ENCODE measurements at regions not wholly inside any gene's neighbourhood (a gene's known extent, or its start where the extent isn't known, plus 50 kb on each side); places are given as distances from the start of the nearest gene placed in this dataset.
A peak's percentile ranks its signal among the peaks of the same experiment; 100 is the strongest.

DNA sequence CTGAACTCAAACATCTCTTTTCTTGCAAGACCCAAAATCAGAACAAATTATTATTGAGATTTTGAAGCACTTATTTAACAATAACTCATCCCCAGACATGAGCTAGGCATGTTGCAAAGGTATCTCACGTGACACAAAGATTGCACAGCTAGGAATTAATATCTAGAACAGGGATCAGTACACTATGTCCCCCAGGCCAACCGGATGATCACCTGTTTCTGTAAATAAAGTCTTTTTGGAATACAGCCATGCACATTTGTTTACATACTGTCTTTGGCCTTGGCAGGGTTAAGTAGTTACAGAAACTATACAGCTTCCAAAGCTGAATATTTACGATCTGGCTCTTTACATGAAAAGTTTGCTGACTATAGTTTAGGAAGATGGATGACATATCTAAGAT is 287.7 kb downstream of the ACTL7B start:
- Histone ChIP-seq H3K36me3 (ENCODE audit: control insufficient read depth in 4 of 4, insufficient read depth in 4 of 4, low read length in 4 of 4) (no peaks in the 10 kb centered on the region), H3K4me1 (ENCODE audit: control insufficient read depth in 5 of 5, insufficient read depth in 5 of 5, low read length in 5 of 5) (peaks cover 0 to 6% (median 0%) of the 10 kb centered on the region in 5 donors), H3K27me3 (ENCODE audit: control insufficient read depth in 3 of 3, insufficient read depth in 3 of 3, low read length in 2 of 3) (no peaks in the 10 kb centered on the region), H3K9me3 (ENCODE audit: control insufficient read depth in 4 of 4, insufficient read depth in 3 of 4, low read length in 3 of 4) (no peaks in the 10 kb centered on the region), H3K27ac (ENCODE audit: low read depth in 1 of 2, low read length in 1 of 2) (no peak overlapping the region), H3K9ac (ENCODE audit: insufficient read depth in 1 of 2, low read length in 2 of 2) (no peak overlapping the region), H3K4me3 (no peak overlapping the region)
- 66 to 80% methylated on average over 3 of the region's 3 CpGs for WGBS, 2 donors
- TF ChIP-seq, protein P1, sequence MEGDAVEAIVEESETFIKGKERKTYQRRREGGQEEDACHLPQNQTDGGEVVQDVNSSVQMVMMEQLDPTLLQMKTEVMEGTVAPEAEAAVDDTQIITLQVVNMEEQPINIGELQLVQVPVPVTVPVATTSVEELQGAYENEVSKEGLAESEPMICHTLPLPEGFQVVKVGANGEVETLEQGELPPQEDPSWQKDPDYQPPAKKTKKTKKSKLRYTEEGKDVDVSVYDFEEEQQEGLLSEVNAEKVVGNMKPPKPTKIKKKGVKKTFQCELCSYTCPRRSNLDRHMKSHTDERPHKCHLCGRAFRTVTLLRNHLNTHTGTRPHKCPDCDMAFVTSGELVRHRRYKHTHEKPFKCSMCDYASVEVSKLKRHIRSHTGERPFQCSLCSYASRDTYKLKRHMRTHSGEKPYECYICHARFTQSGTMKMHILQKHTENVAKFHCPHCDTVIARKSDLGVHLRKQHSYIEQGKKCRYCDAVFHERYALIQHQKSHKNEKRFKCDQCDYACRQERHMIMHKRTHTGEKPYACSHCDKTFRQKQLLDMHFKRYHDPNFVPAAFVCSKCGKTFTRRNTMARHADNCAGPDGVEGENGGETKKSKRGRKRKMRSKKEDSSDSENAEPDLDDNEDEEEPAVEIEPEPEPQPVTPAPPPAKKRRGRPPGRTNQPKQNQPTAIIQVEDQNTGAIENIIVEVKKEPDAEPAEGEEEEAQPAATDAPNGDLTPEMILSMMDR (IDR thresholded peaks at IDR 0.05; ENCODE audit: control extremely low read depth, extremely low read depth): no peak
- DNase-seq (peak in 2 of 3 donors; percentile 39 to 41), ATAC-seq (ENCODE audit: insufficient read depth, low FRiP score) (no peak)

DNA sequence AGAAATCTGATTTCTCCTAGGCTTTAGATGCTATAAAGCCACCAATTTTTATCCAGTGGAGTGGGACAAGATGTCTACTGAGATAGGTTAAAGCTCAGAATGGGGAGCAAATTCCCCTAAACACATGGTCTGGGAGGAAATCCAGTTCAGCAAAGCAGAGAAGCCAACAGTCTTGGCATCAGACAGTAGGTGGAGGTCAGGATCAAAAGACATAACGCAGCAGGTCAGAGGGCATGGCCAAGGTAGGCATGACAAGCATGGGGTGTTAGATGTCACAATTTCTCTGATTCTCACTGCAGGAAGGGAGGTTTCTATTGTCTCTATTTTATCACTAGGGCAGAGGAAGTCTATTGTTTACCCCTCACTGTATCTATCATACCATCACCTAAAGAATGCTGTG is 288.2 kb downstream of the ACTL7B start:
- no peak overlapping the region for H3K27ac ChIP-seq (ENCODE audit: low read depth in 1 of 2, low read length in 1 of 2)
- TF ChIP-seq, protein P1 (IDR thresholded peaks at IDR 0.05; ENCODE audit: control extremely low read depth, extremely low read depth): no peak
- no peaks in the 10 kb centered on the region for H3K9me3 ChIP-seq (ENCODE audit: control insufficient read depth in 4 of 4, insufficient read depth in 3 of 4, low read length in 3 of 4)
- ATAC-seq (ENCODE audit: insufficient read depth, low FRiP score) (no peak), DNase-seq (no peak)
- WGBS, 2 donors: 75 to 79% methylated on average over 1 of the region's 1 CpG
- H3K9ac ChIP-seq (ENCODE audit: insufficient read depth in 1 of 2, low read length in 2 of 2): no peak overlapping the region
- peaks cover 0 to 6% (median 0%) of the 10 kb centered on the region in 5 donors for H3K4me1 ChIP-seq (ENCODE audit: control insufficient read depth in 5 of 5, insufficient read depth in 5 of 5, low read length in 5 of 5)
- no peaks in the 10 kb centered on the region for H3K27me3 ChIP-seq (ENCODE audit: control insufficient read depth in 3 of 3, insufficient read depth in 3 of 3, low read length in 2 of 3)
- H3K36me3 ChIP-seq (ENCODE audit: control insufficient read depth in 4 of 4, insufficient read depth in 4 of 4, low read length in 4 of 4): no peaks in the 10 kb centered on the region
- H3K4me3 ChIP-seq: no peak overlapping the region

DNA sequence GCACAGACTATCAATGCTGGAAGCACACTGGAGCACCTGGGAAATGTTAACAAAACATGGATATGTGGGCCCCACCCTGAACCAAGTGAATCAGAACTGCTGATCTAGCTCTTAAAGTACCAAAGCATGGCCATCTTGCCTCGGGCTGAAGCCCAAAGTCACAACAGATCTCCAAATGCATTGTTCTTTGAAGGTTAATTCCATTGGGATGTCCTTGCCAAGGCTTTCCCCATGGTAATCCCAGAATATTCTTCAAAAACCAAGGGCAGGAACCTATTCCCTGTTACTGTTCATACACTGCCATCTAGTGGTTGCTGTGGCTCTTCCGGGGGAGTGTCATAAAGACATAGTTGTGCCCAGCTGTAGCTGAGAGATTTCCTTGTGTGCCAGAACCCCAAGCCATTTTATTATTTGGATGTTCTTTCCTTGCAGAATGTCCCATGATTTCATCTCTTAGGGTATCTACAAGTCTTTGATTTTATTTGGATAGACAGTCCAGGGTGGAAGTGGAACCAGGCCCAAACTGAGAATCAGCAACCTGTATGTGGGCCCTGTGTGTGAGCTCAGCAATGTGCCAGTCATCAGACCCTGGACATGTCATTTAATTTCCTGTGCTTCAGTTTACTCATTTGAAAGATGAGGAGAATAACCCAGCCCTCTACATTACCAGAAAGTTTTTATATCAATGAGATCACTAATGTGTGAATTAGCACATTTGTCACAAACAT is 290.0 kb downstream of the ACTL7B start:
- no peaks in the 10 kb centered on the region for H3K36me3 ChIP-seq (ENCODE audit: control insufficient read depth in 4 of 4, insufficient read depth in 4 of 4, low read length in 4 of 4)
- no peak overlapping the region for H3K27ac ChIP-seq (ENCODE audit: low read depth in 1 of 2, low read length in 1 of 2)
- TF ChIP-seq, protein P1 (IDR thresholded peaks at IDR 0.05; ENCODE audit: control extremely low read depth, extremely low read depth): peak; percentile 67
- no peak overlapping the region for H3K4me3 ChIP-seq
- ATAC-seq (ENCODE audit: insufficient read depth, low FRiP score) (peak; percentile 90), DNase-seq (peak; percentile 79 to 96 (median 96))
- WGBS, 2 donors: 15 to 33% methylated on average over 2 of the region's 2 CpGs
- peaks cover 0 to 6% (median 0%) of the 10 kb centered on the region in 5 donors for H3K4me1 ChIP-seq (ENCODE audit: control insufficient read depth in 5 of 5, insufficient read depth in 5 of 5, low read length in 5 of 5)
- no peaks in the 10 kb centered on the region for H3K9me3 ChIP-seq (ENCODE audit: control insufficient read depth in 4 of 4, insufficient read depth in 3 of 4, low read length in 3 of 4)
- no peak overlapping the region for H3K9ac ChIP-seq (ENCODE audit: insufficient read depth in 1 of 2, low read length in 2 of 2)
- no peaks in the 10 kb centered on the region for H3K27me3 ChIP-seq (ENCODE audit: control insufficient read depth in 3 of 3, insufficient read depth in 3 of 3, low read length in 2 of 3)
